ENCODE measurements at regions not wholly inside any gene's neighbourhood (a gene's known extent, or its start where the extent isn't known, plus 50 kb on each side); places are given as distances from the start of the nearest gene placed in this dataset.

- ATAC-seq (ENCODE audit: insufficient read depth, low FRiP score) = no peak
- DNase-seq = no peak
- no peak overlapping the region for H3K9ac ChIP-seq (ENCODE audit: insufficient read depth in 1 of 2, low read length in 2 of 2)
- TF ChIP-seq CTCF (IDR thresholded peaks at IDR 0.05; ENCODE audit: control extremely low read depth, extremely low read depth) = no peak
- no peak overlapping the region for H3K4me3 ChIP-seq
- H3K27ac ChIP-seq (ENCODE audit: low read depth in 1 of 2, low read length in 1 of 2) = no peak overlapping the region
- H3K4me1 ChIP-seq (ENCODE audit: control insufficient read depth in 5 of 5, insufficient read depth in 5 of 5, low read length in 5 of 5) = peaks cover 1 to 14% (median 3%) of the 10 kb centered on the region in 5 donors
- H3K9me3 ChIP-seq (ENCODE audit: control insufficient read depth in 4 of 4, insufficient read depth in 3 of 4, low read length in 3 of 4) = no peaks in the 10 kb centered on the region
- no peaks in the 10 kb centered on the region for H3K36me3 ChIP-seq (ENCODE audit: control insufficient read depth in 4 of 4, insufficient read depth in 4 of 4, low read length in 4 of 4)
- no peaks in the 10 kb centered on the region for H3K27me3 ChIP-seq (ENCODE audit: control insufficient read depth in 3 of 3, insufficient read depth in 3 of 3, low read length in 2 of 3)
These were observed 250.7 kb downstream of the BTG1 start for GRCh38 chr12:91894911-91895310.

- ATAC-seq (ENCODE audit: insufficient read depth, low FRiP score) (no peak), DNase-seq (no peak)
- 79 to 87% methylated on average over 3 of the region's 3 CpGs for WGBS, 2 donors
- no peak overlapping the region for H3K27ac ChIP-seq (ENCODE audit: low read depth in 1 of 2, low read length in 1 of 2)
- no peaks in the 10 kb centered on the region for H3K36me3 ChIP-seq (ENCODE audit: control insufficient read depth in 4 of 4, insufficient read depth in 4 of 4, low read length in 4 of 4)
- no peak overlapping the region for H3K4me3 ChIP-seq
- H3K9ac ChIP-seq (ENCODE audit: insufficient read depth in 1 of 2, low read length in 2 of 2) = no peak overlapping the region
- peaks cover 1 to 14% (median 3%) of the 10 kb centered on the region in 5 donors for H3K4me1 ChIP-seq (ENCODE audit: control insufficient read depth in 5 of 5, insufficient read depth in 5 of 5, low read length in 5 of 5)
- H3K27me3 ChIP-seq (ENCODE audit: control insufficient read depth in 3 of 3, insufficient read depth in 3 of 3, low read length in 2 of 3) = no peaks in the 10 kb centered on the region
- no peak for TF ChIP-seq CTCF (IDR thresholded peaks at IDR 0.05; ENCODE audit: control extremely low read depth, extremely low read depth)
- no peaks in the 10 kb centered on the region for H3K9me3 ChIP-seq (ENCODE audit: control insufficient read depth in 4 of 4, insufficient read depth in 3 of 4, low read length in 3 of 4)
These were observed 252.2 kb downstream of the BTG1 start for GRCh38 chr12:91893476-91893875.

- 78 to 87% methylated on average over 4 of the region's 4 CpGs for WGBS, 2 donors
- H3K9ac ChIP-seq (ENCODE audit: insufficient read depth in 1 of 2, low read length in 2 of 2) = no peak overlapping the region
- no peak for DNase-seq
- no peak for TF ChIP-seq CTCF (IDR thresholded peaks at IDR 0.05; ENCODE audit: control extremely low read depth, extremely low read depth)
- H3K36me3 ChIP-seq (ENCODE audit: control insufficient read depth in 4 of 4, insufficient read depth in 4 of 4, low read length in 4 of 4) = no peaks in the 10 kb centered on the region
- H3K4me3 ChIP-seq = no peak overlapping the region
- H3K9me3 ChIP-seq (ENCODE audit: control insufficient read depth in 4 of 4, insufficient read depth in 3 of 4, low read length in 3 of 4) = no peaks in the 10 kb centered on the region
- peaks cover 1 to 14% (median 3%) of the 10 kb centered on the region in 5 donors for H3K4me1 ChIP-seq (ENCODE audit: control insufficient read depth in 5 of 5, insufficient read depth in 5 of 5, low read length in 5 of 5)
- H3K27me3 ChIP-seq (ENCODE audit: control insufficient read depth in 3 of 3, insufficient read depth in 3 of 3, low read length in 2 of 3) = no peaks in the 10 kb centered on the region
- no peak for ATAC-seq (ENCODE audit: insufficient read depth, low FRiP score)
- H3K27ac ChIP-seq (ENCODE audit: low read depth in 1 of 2, low read length in 1 of 2) = no peak overlapping the region
These were observed 253.4 kb downstream of the BTG1 start for GRCh38 chr12:91892081-91892855.

- no peak for TF ChIP-seq CTCF (IDR thresholded peaks at IDR 0.05; ENCODE audit: control extremely low read depth, extremely low read depth)
- Histone ChIP-seq H3K36me3 (ENCODE audit: control insufficient read depth in 4 of 4, insufficient read depth in 4 of 4, low read length in 4 of 4) (no peaks in the 10 kb centered on the region), H3K9ac (ENCODE audit: insufficient read depth in 1 of 2, low read length in 2 of 2) (no peak overlapping the region), H3K9me3 (ENCODE audit: control insufficient read depth in 4 of 4, insufficient read depth in 3 of 4, low read length in 3 of 4) (no peaks in the 10 kb centered on the region), H3K4me1 (ENCODE audit: control insufficient read depth in 5 of 5, insufficient read depth in 5 of 5, low read length in 5 of 5) (peaks cover 0 to 3% (median 1%) of the 10 kb centered on the region in 5 donors), H3K27me3 (ENCODE audit: control insufficient read depth in 3 of 3, insufficient read depth in 3 of 3, low read length in 2 of 3) (no peaks in the 10 kb centered on the region), H3K27ac (ENCODE audit: low read depth in 1 of 2, low read length in 1 of 2) (no peak overlapping the region), H3K4me3 (no peak overlapping the region)
- DNase-seq (no peak), ATAC-seq (ENCODE audit: insufficient read depth, low FRiP score) (no peak)
- WGBS, 2 donors = 95 to 98% methylated on average over 1 of the region's 1 CpG
These were observed 254.9 kb downstream of the BTG1 start for GRCh38 chr12:91890742-91891141.
